H9 (cell line): ENCODE measurements at regions not wholly inside any gene's neighbourhood (a gene's known extent, or its start where the extent isn't known, plus 50 kb on each side); places are given as distances from the start of the nearest gene placed in this dataset.

Experiments
- DNase-seq: peaks from one replicate; pipeline ENCODE4 v3.0.0-alpha.2; 2017
- H2AFZ ChIP-seq: one replicate; pipeline ENCODE4 v1.6.1; 2013; ENCODE audit warnings: mild to moderate bottlenecking, low read length, control low read depth, moderate library complexity
- H2AK5ac ChIP-seq: 2 replicates; pipeline ENCODE4 v1.6.1; 2013; ENCODE audit warnings: low read length, control low read depth, mixed read lengths; ENCODE audit not compliant: insufficient read length
- H2BK120ac ChIP-seq: one replicate; pipeline ENCODE4 v1.6.1; 2013; ENCODE audit warnings: low read depth, mild to moderate bottlenecking, low read length, control low read depth, inconsistent platforms; ENCODE audit not compliant: poor library complexity, severe bottlenecking
- H2BK12ac ChIP-seq: 2 replicates; pipeline ENCODE4 v1.6.1; 2013; ENCODE audit warnings: low read length, control low read depth, mixed read lengths, low read depth; ENCODE audit not compliant: insufficient read length
- H2BK15ac ChIP-seq: 2 replicates; pipeline ENCODE4 v1.6.1; 2013; ENCODE audit warnings: low read depth, low read length, control low read depth
- H2BK20ac ChIP-seq: one replicate; pipeline ENCODE4 v1.6.1; 2013; ENCODE audit warnings: low read depth, mild to moderate bottlenecking, low read length, control low read depth, inconsistent platforms; ENCODE audit not compliant: poor library complexity, severe bottlenecking
- H2BK5ac ChIP-seq: 2 replicates; pipeline ENCODE4 v1.6.1; 2013; ENCODE audit warnings: low read length, control low read depth, mixed read lengths; ENCODE audit not compliant: insufficient read length
- H3K14ac ChIP-seq: 2 replicates; pipeline ENCODE4 v1.6.1; 2013; ENCODE audit warnings: low read length, control low read depth; ENCODE audit not compliant: insufficient read depth
- H3K18ac ChIP-seq: 2 replicates; pipeline ENCODE4 v1.6.1; 2013; ENCODE audit warnings: low read depth, mild to moderate bottlenecking, mixed read lengths, low read length, control low read depth; ENCODE audit not compliant: insufficient read length
- H3K23ac ChIP-seq: 2 replicates; pipeline ENCODE4 v1.6.1; 2013; ENCODE audit warnings: low read length, control low read depth, mixed read lengths, low read depth; ENCODE audit not compliant: insufficient read length
- H3K23me2 ChIP-seq: 2 replicates; pipeline ENCODE4 v1.6.1; 2013; ENCODE audit warnings: low read depth, mild to moderate bottlenecking, mixed read lengths, low read length, control low read depth; ENCODE audit not compliant: insufficient read length, poor library complexity, severe bottlenecking
- H3K27ac ChIP-seq: 2 replicates; pipeline ENCODE4 v1.5.1; 2013; ENCODE audit warnings: low read length, control low read depth, mixed read lengths, low read depth; ENCODE audit not compliant: insufficient read length
- H3K27me3 ChIP-seq: 2 replicates; pipeline ENCODE4 v1.6.1; 2013; ENCODE audit warnings: low read length, control low read depth, inconsistent platforms; ENCODE audit not compliant: insufficient read depth
- H3K4ac ChIP-seq: 2 replicates; pipeline ENCODE4 v1.6.1; 2013; ENCODE audit warnings: low read depth, mild to moderate bottlenecking, control low read depth, inconsistent platforms, low read length, moderate library complexity
- H3K4me1 ChIP-seq: 2 replicates; pipeline ENCODE4 v1.6.1; 2013; ENCODE audit warnings: low read length, control low read depth, inconsistent platforms; ENCODE audit not compliant: insufficient read depth
- H3K4me2 ChIP-seq: 2 replicates; pipeline ENCODE4 v1.6.1; 2013; ENCODE audit warnings: low read length, control low read depth, mixed read lengths; ENCODE audit not compliant: insufficient read length, insufficient read depth
- H3K56ac ChIP-seq: 2 replicates; pipeline ENCODE4 v1.6.1; 2013; ENCODE audit warnings: low read depth, mild to moderate bottlenecking, mixed read lengths, low read length, control low read depth; ENCODE audit not compliant: insufficient read length
- H3K79me1 ChIP-seq: 2 replicates; pipeline ENCODE4 v1.6.1; 2013; ENCODE audit warnings: low read depth, mild to moderate bottlenecking, moderate library complexity, low read length, control low read depth, inconsistent platforms; ENCODE audit not compliant: insufficient read depth, poor library complexity, severe bottlenecking
- H3K79me2 ChIP-seq: 2 replicates; pipeline ENCODE4 v1.6.1; 2013; ENCODE audit warnings: low read length, control low read depth, inconsistent platforms; ENCODE audit not compliant: insufficient read depth
- H3K9ac ChIP-seq: 2 replicates; pipeline ENCODE4 v1.6.1; 2013; ENCODE audit warnings: low read length, control low read depth, mixed read lengths; ENCODE audit not compliant: insufficient read length; ENCODE audit errors: extremely low read depth
- H3K9me3 ChIP-seq: one replicate; pipeline ENCODE4 v1.6.1; 2013; ENCODE audit warnings: low read depth, low read length, inconsistent platforms; ENCODE audit not compliant: control insufficient read depth
- H3T11ph ChIP-seq: one replicate; pipeline ENCODE4 v1.6.1; 2013; ENCODE audit warnings: mild to moderate bottlenecking, low read length, control low read depth, inconsistent platforms
- H4K20me1 ChIP-seq: one replicate; pipeline ENCODE4 v1.6.1; 2013; ENCODE audit not compliant: control insufficient read depth, insufficient read length, insufficient read depth
- H4K5ac ChIP-seq: 2 replicates; pipeline ENCODE4 v1.6.1; 2013; ENCODE audit warnings: low read depth, mild to moderate bottlenecking, mixed read lengths, low read length, control low read depth; ENCODE audit not compliant: insufficient read length
- H4K8ac ChIP-seq: replicated peaks from 2 replicates; pipeline ENCODE4 v1.6.1; 2013; ENCODE audit warnings: low read length, control low read depth, mixed read lengths, low read depth; ENCODE audit not compliant: insufficient read length
- H4K91ac ChIP-seq: 2 replicates; pipeline ENCODE4 v1.6.1; 2013; ENCODE audit warnings: low read depth, mild to moderate bottlenecking, moderate library complexity, mixed read lengths, low read length, control low read depth; ENCODE audit not compliant: insufficient read length
- H3K27ac Mint-ChIP-seq, 3 experiments: 2 replicates in 2 of 3; 3 replicates in 1 of 3; pipeline ENCODE4 v1.8.0; 2020 to 2021; ENCODE audit warnings: mixed read lengths in 3 of 3, mild to moderate bottlenecking in 1 of 3, moderate library complexity in 1 of 3
- H3K27me3 Mint-ChIP-seq: 2 replicates; pipeline ENCODE4 v1.8.0; 2021; ENCODE audit warnings: low read depth, mild to moderate bottlenecking, moderate library complexity, mixed read lengths
- H3K36me3 Mint-ChIP-seq, 3 experiments: 2 replicates in 2 of 3; 3 replicates in 1 of 3; pipeline ENCODE4 v1.8.0; 2020 to 2021; ENCODE audit warnings: low read depth in 3 of 3, mixed read lengths in 3 of 3; ENCODE audit not compliant: insufficient read depth in 1 of 3
- H3K4me1 Mint-ChIP-seq, 2 experiments: 2 replicates each; pipeline ENCODE4 v1.8.0; 2020; ENCODE audit warnings: mixed read lengths in 2 of 2
- H3K4me3 Mint-ChIP-seq, 2 experiments: 2 replicates in 1 of 2; 3 replicates in 1 of 2; pipeline ENCODE4 v1.8.0; 2020 to 2021; ENCODE audit warnings: mild to moderate bottlenecking in 2 of 2, mixed read lengths in 2 of 2, moderate library complexity in 1 of 2
- H3K9me3 Mint-ChIP-seq, 2 experiments: 2 replicates in 1 of 2; 3 replicates in 1 of 2; pipeline ENCODE4 v1.8.0; 2020; ENCODE audit warnings: mild to moderate bottlenecking in 2 of 2, mixed read lengths in 2 of 2, moderate library complexity in 1 of 2
- WGBS: extraction: QIAGEN DNeasy Blood & Tissue Kit; methylation state at CpG from one replicate; pipeline ENCODE4 v1.1.7; 2013; ENCODE audit warnings: missing lambda C conversion rate, low lambda C conversion rate, mixed read lengths; ENCODE audit not compliant: insufficient read length; ENCODE audit errors: extremely low coverage; 5-methylcytosine and 5-hydroxymethylcytosine counted together
- TF ChIP-seq, protein P1 (sequence below): fragments of 200-600 bp; sonication (generic); conservative IDR thresholded peaks from 3 replicates; pipeline ENCODE4 v1.8.0; 2021; ENCODE audit warnings: antibody characterized with exemption, mild to moderate bottlenecking

DNA sequence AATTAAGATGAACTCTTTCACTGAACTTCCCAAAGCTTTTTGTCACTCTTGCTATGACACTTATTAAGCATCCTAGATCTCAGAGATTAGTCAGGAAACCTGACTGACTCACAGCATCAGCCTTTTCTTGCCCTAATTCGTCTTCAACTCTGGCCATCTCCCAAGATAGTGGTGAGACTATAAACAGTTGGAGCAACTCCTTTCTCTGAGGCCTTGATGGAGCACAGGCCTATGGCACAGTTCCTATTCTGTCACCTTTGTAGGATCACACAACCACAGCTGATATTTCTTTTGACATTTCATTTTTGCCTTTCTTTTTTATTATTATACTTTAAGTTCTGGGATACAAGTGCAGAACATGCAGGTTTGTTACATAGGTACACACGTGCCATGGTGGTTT is 217.6 kb downstream of the PRR32 start:
- Histone ChIP-seq H3K23ac (no peak overlapping the region), H3K18ac (no peak overlapping the region), H4K20me1 (no peaks in the 10 kb centered on the region), H2BK120ac (no peak overlapping the region), H4K5ac (no peak overlapping the region), H2BK12ac (no peak overlapping the region), H3K14ac (no peak overlapping the region), H3K4ac (no peak overlapping the region), H4K8ac (no peak overlapping the region), H3K27ac (no peak overlapping the region), H3K23me2 (no peaks in the 10 kb centered on the region), H4K91ac (no peak overlapping the region), H2BK20ac (no peak overlapping the region), H3T11ph (no peak overlapping the region), H2BK5ac (no peak overlapping the region), H3K56ac (no peak overlapping the region), H2AFZ (no peak overlapping the region), H3K4me2 (no peak overlapping the region), H3K79me1 (no peaks in the 10 kb centered on the region), H3K9ac (no peak overlapping the region), H3K4me1 (no peaks in the 10 kb centered on the region), H3K27me3 (no peaks in the 10 kb centered on the region), H3K79me2 (no peaks in the 10 kb centered on the region), H3K9me3 (no peaks in the 10 kb centered on the region), H2BK15ac (no peak overlapping the region), H2AK5ac (no peak overlapping the region)
- no CpG with 5 or more reads among the region's 2 CpGs for WGBS
- H3K27ac Mint-ChIP-seq: no peak overlapping the region
- H3K4me3 Mint-ChIP-seq: no peak overlapping the region
- no peaks in the 10 kb centered on the region for H3K27me3 Mint-ChIP-seq
- DNase-seq: no peak
- H3K9me3 Mint-ChIP-seq: peaks cover 2 to 42% of the 10 kb centered on the region in 2 experiments; a peak in 4 of 5 replicates
- TF ChIP-seq, protein P1, sequence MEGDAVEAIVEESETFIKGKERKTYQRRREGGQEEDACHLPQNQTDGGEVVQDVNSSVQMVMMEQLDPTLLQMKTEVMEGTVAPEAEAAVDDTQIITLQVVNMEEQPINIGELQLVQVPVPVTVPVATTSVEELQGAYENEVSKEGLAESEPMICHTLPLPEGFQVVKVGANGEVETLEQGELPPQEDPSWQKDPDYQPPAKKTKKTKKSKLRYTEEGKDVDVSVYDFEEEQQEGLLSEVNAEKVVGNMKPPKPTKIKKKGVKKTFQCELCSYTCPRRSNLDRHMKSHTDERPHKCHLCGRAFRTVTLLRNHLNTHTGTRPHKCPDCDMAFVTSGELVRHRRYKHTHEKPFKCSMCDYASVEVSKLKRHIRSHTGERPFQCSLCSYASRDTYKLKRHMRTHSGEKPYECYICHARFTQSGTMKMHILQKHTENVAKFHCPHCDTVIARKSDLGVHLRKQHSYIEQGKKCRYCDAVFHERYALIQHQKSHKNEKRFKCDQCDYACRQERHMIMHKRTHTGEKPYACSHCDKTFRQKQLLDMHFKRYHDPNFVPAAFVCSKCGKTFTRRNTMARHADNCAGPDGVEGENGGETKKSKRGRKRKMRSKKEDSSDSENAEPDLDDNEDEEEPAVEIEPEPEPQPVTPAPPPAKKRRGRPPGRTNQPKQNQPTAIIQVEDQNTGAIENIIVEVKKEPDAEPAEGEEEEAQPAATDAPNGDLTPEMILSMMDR: no peak
- H3K36me3 Mint-ChIP-seq: no peaks in the 10 kb centered on the region; a peak in 1 of 7 replicates
- no peaks in the 10 kb centered on the region for H3K4me1 Mint-ChIP-seq
